Activated CD4-positive, alpha-beta T cell treated with anti-CD3 and anti-CD28 coated beads for 48 hours (primary cell): ENCODE measurements at regions not wholly inside any gene's neighbourhood (a gene's known extent, or its start where the extent isn't known, plus 50 kb on each side); places are given as distances from the start of the nearest gene placed in this dataset.

Source experiments
- DNase-seq: peaks from one replicate; pipeline ENCODE4 v3.0.0-alpha.2; 2020

GRCh38 chr2:41498781-41499180 is 549.0 kb upstream of the PKDCC start:
- DNase-seq: no peak

GRCh38 chr2:41500895-41501294 is 546.9 kb upstream of the PKDCC start:
- no peak for DNase-seq

GRCh38 chr2:41502752-41503151 is 545.1 kb upstream of the PKDCC start:
- DNase-seq: no peak

GRCh38 chr2:41504532-41504931 is 543.3 kb upstream of the PKDCC start:
- no peak for DNase-seq

GRCh38 chr2:41510108-41510507 is 537.7 kb upstream of the PKDCC start:
- no peak for DNase-seq

- no peak for DNase-seq
These were observed 526.6 kb upstream of the PKDCC start for GRCh38 chr2:41521211-41521610.

GRCh38 chr2:41527525-41528323 is 520.1 kb upstream of the PKDCC start:
- no peak for DNase-seq

- no peak for DNase-seq
These were observed 512.2 kb upstream of the PKDCC start for GRCh38 chr2:41535575-41535974.

GRCh38 chr2:41540272-41540998 is 507.4 kb upstream of the PKDCC start:
- no peak for DNase-seq

GRCh38 chr2:41543726-41544125 is 504.1 kb upstream of the PKDCC start:
- no peak for DNase-seq

- no peak for DNase-seq
These were observed 503.1 kb upstream of the PKDCC start for GRCh38 chr2:41544709-41545108.

GRCh38 chr2:41546031-41546430 is 501.8 kb upstream of the PKDCC start:
- DNase-seq: no peak

- DNase-seq: no peak
These were observed 479.2 kb upstream of the PKDCC start for GRCh38 chr2:41568648-41569047.

GRCh38 chr2:41572154-41572553 is 475.7 kb upstream of the PKDCC start:
- no peak for DNase-seq

- no peak for DNase-seq
These were observed 471.4 kb upstream of the PKDCC start for GRCh38 chr2:41576423-41576822.

- DNase-seq: no peak
These were observed 468.0 kb upstream of the PKDCC start for GRCh38 chr2:41579806-41580205.

- DNase-seq: no peak
These were observed 467.0 kb upstream of the PKDCC start for GRCh38 chr2:41580806-41581205.

GRCh38 chr2:41595240-41595639 is 452.6 kb upstream of the PKDCC start:
- no peak for DNase-seq

- no peak for DNase-seq
These were observed 450.1 kb upstream of the PKDCC start for GRCh38 chr2:41597680-41598079.

GRCh38 chr2:41598161-41598894 is 449.5 kb upstream of the PKDCC start:
- no peak for DNase-seq

GRCh38 chr2:41600460-41600859 is 447.4 kb upstream of the PKDCC start:
- no peak for DNase-seq

GRCh38 chr2:41602341-41602740 is 445.5 kb upstream of the PKDCC start:
- DNase-seq: no peak

- no peak for DNase-seq
These were observed 442.5 kb upstream of the PKDCC start for GRCh38 chr2:41605311-41605710.

GRCh38 chr2:41605914-41606313 is 441.9 kb upstream of the PKDCC start:
- no peak for DNase-seq
